A673 (cell line): ENCODE measurements at regions not wholly inside any gene's neighbourhood (a gene's known extent, or its start where the extent isn't known, plus 50 kb on each side); places are given as distances from the start of the nearest gene placed in this dataset.

Experiments
- BruUV-seq: library from RNA; stranded (reverse); fragments of 400-500 nt; replicated peaks from 2 replicates; lab custom pipeline; 2021; lab: Mats Ljungman, UMichigan
- CTCF ChIA-PET: fragments of 300-600 bp; sonication (Branson Sonifier 250); formaldehyde crosslinking; loops from one replicate; lab custom pipeline; 2022; ENCODE audit warnings: antibody characterized with exemption; lab: Charles Lee
- POLR2A ChIA-PET: fragments of 300-600 bp; sonication (Branson Sonifier 250); formaldehyde crosslinking; loops from one replicate; lab custom pipeline; 2022; ENCODE audit warnings: antibody characterized with exemption; ENCODE audit not compliant: low non-redundant PET; lab: Charles Lee
- DNase-seq: peaks from one replicate; pipeline ENCODE4 v3.0.0-alpha.2; 2015; ENCODE audit warnings: low spot score
- H3K27ac ChIP-seq: fragments of 200-600 bp; sonication (generic); 2 replicates; pipeline ENCODE4 v1.5.1; 2016; ENCODE audit warnings: mixed run types, low read depth, mild to moderate bottlenecking, mixed read lengths, antibody characterized with exemption, low read length; ENCODE audit not compliant: poor library complexity, severe bottlenecking
- H3K27me3 ChIP-seq: fragments of 200-600 bp; sonication (generic); replicated peaks from 2 replicates; pipeline ENCODE4 v1.6.1; 2017; ENCODE audit warnings: mixed run types, low read depth, mild to moderate bottlenecking, mixed read lengths, antibody characterized with exemption, low read length; ENCODE audit not compliant: insufficient read depth, poor library complexity
- H3K36me3 ChIP-seq: fragments of 200-600 bp; sonication (generic); 2 replicates; pipeline ENCODE4 v1.6.1; 2016; ENCODE audit warnings: mixed run types, mild to moderate bottlenecking, mixed read lengths, antibody characterized with exemption, low read length; ENCODE audit not compliant: insufficient read depth, poor library complexity, severe bottlenecking
- H3K4me1 ChIP-seq: fragments of 200-600 bp; sonication (generic); 2 replicates; pipeline ENCODE4 v1.6.1; 2017; ENCODE audit warnings: mixed run types, mild to moderate bottlenecking, mixed read lengths, antibody characterized with exemption, low read length; ENCODE audit not compliant: insufficient read depth, poor library complexity, severe bottlenecking
- H3K4me3 ChIP-seq: fragments of 200-600 bp; sonication (generic); 2 replicates; pipeline ENCODE4 v1.5.1; 2016; ENCODE audit warnings: low read depth, mixed run types, mild to moderate bottlenecking, mixed read lengths, low read length; ENCODE audit not compliant: poor library complexity, severe bottlenecking
- H3K9me3 ChIP-seq: fragments of 200-600 bp; sonication (generic); 2 replicates; pipeline ENCODE4 v1.6.1; 2016; ENCODE audit warnings: mixed run types, low read depth, mild to moderate bottlenecking, mixed read lengths, antibody characterized with exemption, low read length; ENCODE audit not compliant: poor library complexity, severe bottlenecking
- EZH2 ChIP-seq: fragments of 200-600 bp; sonication (generic); IDR thresholded peaks from 2 replicates; pipeline ENCODE4 v1.6.1; 2017; ENCODE audit warnings: borderline replicate concordance, low read depth, mild to moderate bottlenecking, mixed read lengths, antibody characterized with exemption, low read length; ENCODE audit not compliant: poor library complexity, severe bottlenecking
- intact Hi-C: fragments of 100-400 bp; cut with micrococcal nuclease; formaldehyde crosslinking; loops from one replicate; pipeline ENCODE4 v1.10.0; 2022; ENCODE audit not compliant: unreplicated experiment
- TF ChIP-seq, protein P1 (sequence below): fragments of 300-800, 200-600 bp; sonication (generic); conservative IDR thresholded peaks from 2 replicates; pipeline ENCODE4 v1.5.1; 2017; ENCODE audit warnings: low read depth, mild to moderate bottlenecking, antibody characterized with exemption, low read length, moderate library complexity, mixed read lengths

DNA sequence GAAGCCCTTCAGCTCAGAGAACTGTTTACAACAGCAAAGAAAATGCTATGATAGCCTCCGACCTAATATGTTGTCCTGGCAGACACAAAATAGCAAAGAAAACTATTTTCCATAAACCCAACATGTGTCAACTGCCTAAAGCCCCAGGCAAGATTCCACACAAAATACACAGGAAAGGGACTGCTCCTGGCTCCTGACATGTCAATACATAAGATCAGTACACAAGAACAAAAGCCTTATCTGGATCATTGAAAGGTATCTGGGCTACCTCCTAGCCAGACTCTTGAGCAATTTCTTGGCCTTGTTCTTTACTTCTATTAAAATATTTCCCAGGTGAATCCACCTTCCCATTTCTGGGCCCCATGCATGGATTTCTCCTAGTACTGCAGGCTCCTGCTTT, 242.3 kb upstream of the GRIP1 start:
- CTCF ChIA-PET, result no interaction called here
- no peaks in the 10 kb centered on the region for H3K36me3 ChIP-seq
- intact Hi-C loops, result no loop called here
- POLR2A ChIA-PET, result no interaction called here
- no peak overlapping the region for H3K27ac ChIP-seq
- TF ChIP-seq, protein P1, sequence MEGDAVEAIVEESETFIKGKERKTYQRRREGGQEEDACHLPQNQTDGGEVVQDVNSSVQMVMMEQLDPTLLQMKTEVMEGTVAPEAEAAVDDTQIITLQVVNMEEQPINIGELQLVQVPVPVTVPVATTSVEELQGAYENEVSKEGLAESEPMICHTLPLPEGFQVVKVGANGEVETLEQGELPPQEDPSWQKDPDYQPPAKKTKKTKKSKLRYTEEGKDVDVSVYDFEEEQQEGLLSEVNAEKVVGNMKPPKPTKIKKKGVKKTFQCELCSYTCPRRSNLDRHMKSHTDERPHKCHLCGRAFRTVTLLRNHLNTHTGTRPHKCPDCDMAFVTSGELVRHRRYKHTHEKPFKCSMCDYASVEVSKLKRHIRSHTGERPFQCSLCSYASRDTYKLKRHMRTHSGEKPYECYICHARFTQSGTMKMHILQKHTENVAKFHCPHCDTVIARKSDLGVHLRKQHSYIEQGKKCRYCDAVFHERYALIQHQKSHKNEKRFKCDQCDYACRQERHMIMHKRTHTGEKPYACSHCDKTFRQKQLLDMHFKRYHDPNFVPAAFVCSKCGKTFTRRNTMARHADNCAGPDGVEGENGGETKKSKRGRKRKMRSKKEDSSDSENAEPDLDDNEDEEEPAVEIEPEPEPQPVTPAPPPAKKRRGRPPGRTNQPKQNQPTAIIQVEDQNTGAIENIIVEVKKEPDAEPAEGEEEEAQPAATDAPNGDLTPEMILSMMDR, result no peak
- no peak for DNase-seq
- no peak overlapping the region for H3K4me3 ChIP-seq
- BruUV-seq, result no TSS peak
- H3K9me3 ChIP-seq, result no peaks in the 10 kb centered on the region
- peaks cover 3% of the 10 kb centered on the region for H3K4me1 ChIP-seq
- no peaks in the 10 kb centered on the region for H3K27me3 ChIP-seq

DNA sequence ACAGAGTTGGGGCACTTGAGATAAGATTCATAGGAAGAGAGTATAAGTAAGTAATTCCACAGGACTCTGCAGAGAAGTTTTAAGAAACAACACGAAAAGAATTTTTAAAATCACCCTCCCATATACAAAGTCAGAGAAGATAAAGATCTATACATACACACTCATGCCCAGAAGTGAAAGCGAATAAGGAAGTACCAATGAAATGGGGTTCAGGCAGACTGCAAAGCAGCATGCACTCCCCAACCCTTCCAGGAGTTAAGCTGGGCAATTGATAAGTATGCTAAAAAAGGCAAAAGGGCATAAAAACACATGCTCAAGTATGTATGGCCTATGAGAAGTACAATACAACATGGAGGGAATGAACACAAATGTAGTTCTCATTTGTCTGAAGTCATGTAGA, 246.2 kb upstream of the GRIP1 start:
- no peak overlapping the region for H3K4me3 ChIP-seq
- no peaks in the 10 kb centered on the region for H3K9me3 ChIP-seq
- DNase-seq, result no peak
- no peak for TF ChIP-seq EZH2
- TF ChIP-seq, protein P1, result no peak
- intact Hi-C loops, result no loop called here
- ChIA-PET POLR2A (no interaction called here), CTCF (no interaction called here)
- no peaks in the 10 kb centered on the region for H3K4me1 ChIP-seq
- no peaks in the 10 kb centered on the region for H3K27me3 ChIP-seq
- H3K36me3 ChIP-seq, result no peaks in the 10 kb centered on the region
- BruUV-seq, result no TSS peak
- no peak overlapping the region for H3K27ac ChIP-seq

DNA sequence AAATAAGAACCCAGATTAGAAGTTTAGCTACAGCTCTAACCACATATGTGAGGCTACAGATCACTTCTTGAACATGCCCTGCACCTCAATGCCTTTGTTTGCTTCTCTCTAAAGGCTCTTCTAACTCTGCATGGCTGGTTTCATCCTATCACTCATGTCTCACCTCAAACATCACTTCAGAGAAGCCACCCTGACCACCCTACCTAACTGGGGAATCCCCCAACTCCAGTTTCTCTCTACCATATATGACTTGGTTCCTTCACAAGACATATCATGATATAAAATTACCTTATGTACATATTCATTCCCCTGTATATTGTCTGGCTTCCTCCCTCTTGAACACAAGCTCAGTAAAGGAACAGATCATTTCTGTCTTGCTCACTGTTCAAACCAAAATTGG, 250.2 kb upstream of the GRIP1 start:
- no peaks in the 10 kb centered on the region for H3K9me3 ChIP-seq
- no TSS peak for BruUV-seq
- H3K36me3 ChIP-seq, result no peaks in the 10 kb centered on the region
- intact Hi-C loops, result no loop called here
- no peak for DNase-seq
- H3K27me3 ChIP-seq, result no peaks in the 10 kb centered on the region
- H3K4me3 ChIP-seq, result no peak overlapping the region
- ChIA-PET CTCF (no interaction called here), POLR2A (no interaction called here)
- no peaks in the 10 kb centered on the region for H3K4me1 ChIP-seq
- no peak overlapping the region for H3K27ac ChIP-seq
- no peak for TF ChIP-seq EZH2
- TF ChIP-seq, protein P1, result no peak
